Neural cell (in vitro differentiated cells): ENCODE measurements at regions not wholly inside any gene's neighbourhood (a gene's known extent, or its start where the extent isn't known, plus 50 kb on each side); places are given as distances from the start of the nearest gene placed in this dataset.

Experiments used
- H2AFZ ChIP-seq: fragments of 200-600, 300-800 bp; sonication (generic), shearing (Covaris generic); 2 replicates; pipeline ENCODE4 v1.6.0; 2014; ENCODE audit warnings: low read depth, mild to moderate bottlenecking, antibody characterized with exemption, low read length, moderate library complexity
- H3F3A ChIP-seq: fragments of 200-600 bp; shearing (Covaris generic); 2 replicates; pipeline ENCODE4 v1.6.1; 2016; ENCODE audit warnings: mild to moderate bottlenecking, moderate library complexity, mixed read lengths, antibody characterized with exemption, low read length; ENCODE audit not compliant: insufficient read depth, poor library complexity, severe bottlenecking
- H3K27ac ChIP-seq: fragments of 200-600, 300-800 bp; sonication (generic), shearing (Covaris generic); 2 replicates; pipeline ENCODE4 v1.5.1; 2014; ENCODE audit warnings: mild to moderate bottlenecking, low read length, moderate library complexity
- H3K27me3 ChIP-seq: fragments of 300-800, 200-600 bp; sonication (generic), shearing (Covaris generic); 2 replicates; pipeline ENCODE4 v1.6.0; 2014; ENCODE audit warnings: mild to moderate bottlenecking, low read depth, low read length, moderate library complexity; ENCODE audit not compliant: insufficient read depth
- H3K36me3 ChIP-seq: fragments of 300-800, 200-600 bp; sonication (generic), shearing (Covaris generic); 2 replicates; pipeline ENCODE4 v1.5.1; 2014; ENCODE audit warnings: mild to moderate bottlenecking, antibody characterized with exemption, low read length, moderate library complexity; ENCODE audit not compliant: insufficient read depth
- H3K4me2 ChIP-seq: fragments of 300-800, 200-600 bp; sonication (generic), shearing (Covaris generic); 2 replicates; pipeline ENCODE4 v1.6.0; 2014; ENCODE audit warnings: mild to moderate bottlenecking, low read length
- H3K4me3 ChIP-seq: fragments of 300-800, 200-600 bp; sonication (generic), shearing (Covaris generic); 2 replicates; pipeline ENCODE4 v1.5.1; 2014; ENCODE audit warnings: mild to moderate bottlenecking, low read length, moderate library complexity
- H3K79me2 ChIP-seq: fragments of 200-600 bp; shearing (Covaris generic); replicated peaks from 2 replicates; pipeline ENCODE4 v1.6.0; 2014; ENCODE audit warnings: mild to moderate bottlenecking, low read length, moderate library complexity; ENCODE audit not compliant: insufficient read depth
- H3K9ac ChIP-seq: fragments of 300-800, 200-600 bp; sonication (generic), shearing (Covaris generic); 2 replicates; pipeline ENCODE4 v1.6.1; 2016; ENCODE audit warnings: mild to moderate bottlenecking, low read length, mixed read lengths
- H3K9me2 ChIP-seq: fragments of 200-600 bp; shearing (Covaris generic); 2 replicates; pipeline ENCODE4 v1.6.1; 2016; ENCODE audit warnings: mild to moderate bottlenecking, low read length, mixed read lengths; ENCODE audit not compliant: insufficient read depth
- H3K9me3 ChIP-seq: fragments of 200-600, 300-800 bp; sonication (generic), shearing (Covaris generic); 2 replicates; pipeline ENCODE4 v1.6.1; 2016; ENCODE audit warnings: mild to moderate bottlenecking, mixed run types, low read length, moderate library complexity, mixed read lengths
- H4K20me1 ChIP-seq: fragments of 200-600 bp; shearing (Covaris generic); 2 replicates; pipeline ENCODE4 v1.6.1; 2016; ENCODE audit warnings: mild to moderate bottlenecking, mixed run types; ENCODE audit not compliant: insufficient read depth
- CTCF ChIP-seq: fragments of 450-650 bp; IDR thresholded peaks from 2 replicates; pipeline ENCODE4 v1.5.1; 2014; ENCODE audit warnings: antibody characterized with exemption, mild to moderate bottlenecking, moderate library complexity; ENCODE audit not compliant: poor library complexity, severe bottlenecking
- EP300 ChIP-seq: fragments of 450-650 bp; conservative IDR thresholded peaks from 2 replicates; pipeline ENCODE4 v1.6.1; 2014; ENCODE audit warnings: antibody characterized with exemption, mild to moderate bottlenecking, moderate library complexity; ENCODE audit not compliant: poor library complexity, severe bottlenecking
- EZH2 ChIP-seq: fragments of 200-600, 300-800 bp; shearing (Covaris generic), sonication (generic); IDR thresholded peaks from 2 replicates; pipeline ENCODE4 v1.6.1; 2014; ENCODE audit warnings: antibody characterized with exemption, low read length, borderline replicate concordance, mild to moderate bottlenecking; ENCODE audit not compliant: insufficient read depth, poor library complexity, severe bottlenecking
- MXI1 ChIP-seq: fragments of 450-650 bp; conservative IDR thresholded peaks from 2 replicates; pipeline ENCODE4 v1.6.1; 2014; ENCODE audit warnings: antibody characterized with exemption, mild to moderate bottlenecking; ENCODE audit not compliant: poor library complexity, severe bottlenecking
- POLR2AphosphoS5 ChIP-seq: IDR thresholded peaks from 2 replicates; pipeline ENCODE4 v1.6.1; 2012
- RAD21 ChIP-seq: fragments of 450-650 bp; conservative IDR thresholded peaks from 2 replicates; pipeline ENCODE4 v1.6.1; 2014; ENCODE audit warnings: antibody characterized with exemption, mild to moderate bottlenecking, moderate library complexity
- SMC3 ChIP-seq: fragments of 450-650 bp; conservative IDR thresholded peaks from 2 replicates; pipeline ENCODE4 v1.6.1; 2014; ENCODE audit warnings: antibody characterized with exemption, mild to moderate bottlenecking, moderate library complexity; ENCODE audit not compliant: poor library complexity
- TAF1 ChIP-seq: IDR thresholded peaks from 2 replicates; pipeline ENCODE4 v1.6.1; 2012; ENCODE audit warnings: low read depth
- TF ChIP-seq, protein P1 (sequence below): IDR thresholded peaks from 2 replicates; pipeline ENCODE4 v1.6.1; 2012; ENCODE audit warnings: borderline replicate concordance

DNA sequence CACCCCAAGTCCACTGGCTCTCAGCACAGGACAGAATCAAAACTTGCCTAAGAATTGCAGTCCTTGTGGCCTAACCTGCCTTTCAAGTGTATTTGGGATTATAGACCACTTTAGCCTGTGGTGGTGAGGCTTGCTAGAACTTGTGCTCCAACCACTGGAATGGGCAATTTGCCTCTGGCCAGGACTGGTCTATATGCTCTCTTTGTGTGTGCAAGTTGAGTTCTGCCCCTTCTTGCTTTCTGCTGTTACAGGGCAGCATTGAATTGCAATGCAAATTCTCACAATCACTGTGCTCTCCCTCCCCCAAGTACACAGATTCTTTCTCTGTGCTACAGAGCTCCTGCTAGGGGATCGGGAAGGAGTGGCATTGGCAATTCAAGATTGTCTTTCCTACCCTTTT is 233.6 kb upstream of the DIPK2B start:
- H2AFZ ChIP-seq: no peak overlapping the region
- H3K9me2 ChIP-seq: no peaks in the 10 kb centered on the region
- H3K4me2 ChIP-seq: no peak overlapping the region
- peak overlapping the region; percentile 25 for H3K4me3 ChIP-seq
- H3K9me3 ChIP-seq: no peaks in the 10 kb centered on the region
- no peaks in the 10 kb centered on the region for H3F3A ChIP-seq
- no peaks in the 10 kb centered on the region for H3K36me3 ChIP-seq
- no peak overlapping the region for H3K9ac ChIP-seq
- H3K79me2 ChIP-seq: no peaks in the 10 kb centered on the region
- no peaks in the 10 kb centered on the region for H3K27me3 ChIP-seq
- TF ChIP-seq TAF1: no peak
- no peak for TF ChIP-seq CTCF
- TF ChIP-seq EZH2: no peak
- no peak for TF ChIP-seq POLR2AphosphoS5
- no peak for TF ChIP-seq EP300
- TF ChIP-seq, protein P1, sequence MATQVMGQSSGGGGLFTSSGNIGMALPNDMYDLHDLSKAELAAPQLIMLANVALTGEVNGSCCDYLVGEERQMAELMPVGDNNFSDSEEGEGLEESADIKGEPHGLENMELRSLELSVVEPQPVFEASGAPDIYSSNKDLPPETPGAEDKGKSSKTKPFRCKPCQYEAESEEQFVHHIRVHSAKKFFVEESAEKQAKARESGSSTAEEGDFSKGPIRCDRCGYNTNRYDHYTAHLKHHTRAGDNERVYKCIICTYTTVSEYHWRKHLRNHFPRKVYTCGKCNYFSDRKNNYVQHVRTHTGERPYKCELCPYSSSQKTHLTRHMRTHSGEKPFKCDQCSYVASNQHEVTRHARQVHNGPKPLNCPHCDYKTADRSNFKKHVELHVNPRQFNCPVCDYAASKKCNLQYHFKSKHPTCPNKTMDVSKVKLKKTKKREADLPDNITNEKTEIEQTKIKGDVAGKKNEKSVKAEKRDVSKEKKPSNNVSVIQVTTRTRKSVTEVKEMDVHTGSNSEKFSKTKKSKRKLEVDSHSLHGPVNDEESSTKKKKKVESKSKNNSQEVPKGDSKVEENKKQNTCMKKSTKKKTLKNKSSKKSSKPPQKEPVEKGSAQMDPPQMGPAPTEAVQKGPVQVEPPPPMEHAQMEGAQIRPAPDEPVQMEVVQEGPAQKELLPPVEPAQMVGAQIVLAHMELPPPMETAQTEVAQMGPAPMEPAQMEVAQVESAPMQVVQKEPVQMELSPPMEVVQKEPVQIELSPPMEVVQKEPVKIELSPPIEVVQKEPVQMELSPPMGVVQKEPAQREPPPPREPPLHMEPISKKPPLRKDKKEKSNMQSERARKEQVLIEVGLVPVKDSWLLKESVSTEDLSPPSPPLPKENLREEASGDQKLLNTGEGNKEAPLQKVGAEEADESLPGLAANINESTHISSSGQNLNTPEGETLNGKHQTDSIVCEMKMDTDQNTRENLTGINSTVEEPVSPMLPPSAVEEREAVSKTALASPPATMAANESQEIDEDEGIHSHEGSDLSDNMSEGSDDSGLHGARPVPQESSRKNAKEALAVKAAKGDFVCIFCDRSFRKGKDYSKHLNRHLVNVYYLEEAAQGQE: no peak
- no peak for TF ChIP-seq SMC3
- no peak for TF ChIP-seq MXI1
- no peak for TF ChIP-seq RAD21
- H4K20me1 ChIP-seq: no peaks in the 10 kb centered on the region
- H3K27ac ChIP-seq: peak overlapping the region; percentile 42

DNA sequence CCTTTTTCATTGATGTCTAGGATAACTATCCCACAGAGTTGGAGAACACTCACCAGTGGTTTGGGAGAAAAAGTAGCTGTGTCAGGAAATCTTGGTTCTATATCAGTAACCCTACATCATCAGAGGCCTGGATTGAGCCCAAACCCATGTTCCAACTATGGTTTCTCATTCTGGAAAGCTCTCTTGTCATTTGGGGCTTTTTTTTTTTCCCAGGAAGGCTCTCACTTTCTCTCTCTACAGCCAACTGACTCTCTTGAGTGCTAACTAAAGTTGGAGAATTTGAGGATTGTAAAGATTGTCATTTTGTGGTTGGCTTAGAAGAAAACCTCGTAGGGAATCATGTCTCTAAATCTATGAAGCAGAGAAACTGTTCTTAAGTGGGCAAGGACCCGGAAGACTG is 228.2 kb upstream of the DIPK2B start:
- no peaks in the 10 kb centered on the region for H3K9me2 ChIP-seq
- H3K27me3 ChIP-seq: no peaks in the 10 kb centered on the region
- no peak overlapping the region for H2AFZ ChIP-seq
- H4K20me1 ChIP-seq: no peaks in the 10 kb centered on the region
- H3K4me3 ChIP-seq: no peak overlapping the region
- H3K9ac ChIP-seq: no peak overlapping the region
- TF ChIP-seq MXI1 (no peak), EP300 (no peak), EZH2 (no peak), SMC3 (no peak), RAD21 (no peak), CTCF (no peak), POLR2AphosphoS5 (no peak), TAF1 (no peak)
- TF ChIP-seq, protein P1: no peak
- no peak overlapping the region for H3K27ac ChIP-seq
- H3K36me3 ChIP-seq: no peaks in the 10 kb centered on the region
- no peak overlapping the region for H3K4me2 ChIP-seq
- H3K79me2 ChIP-seq: no peaks in the 10 kb centered on the region
- H3K9me3 ChIP-seq: no peaks in the 10 kb centered on the region
- H3F3A ChIP-seq: no peaks in the 10 kb centered on the region
